22Rv1 (cell line): ENCODE measurements at regions not wholly inside any gene's neighbourhood (a gene's known extent, or its start where the extent isn't known, plus 50 kb on each side); places are given as distances from the start of the nearest gene placed in this dataset.
A peak's percentile ranks its signal among the peaks of the same experiment; 100 is the strongest.

ENCODE experiments used
- H3K27ac ChIP-seq: fragments of 450-650 bp; 2 replicates; pipeline ENCODE4 v1.5.1; 2017
- CTCF ChIP-seq: fragments of 450-650 bp; IDR thresholded peaks from 2 replicates; pipeline ENCODE4 v1.5.1; 2017; ENCODE audit warnings: mild to moderate bottlenecking
- ZFX ChIP-seq: fragments of 450-650 bp; IDR thresholded peaks from 2 replicates; pipeline ENCODE4 v1.6.1; 2017; ENCODE audit warnings: antibody characterized with exemption, borderline replicate concordance

- no peak overlapping the region for H3K27ac ChIP-seq
- TF ChIP-seq ZFX, result no peak
- no peak for TF ChIP-seq CTCF
Observed at GRCh38 chr11:39037611-39038010, 2421.8 kb downstream of the LRRC4C start.

- no peak for TF ChIP-seq ZFX
- TF ChIP-seq CTCF, result no peak
- H3K27ac ChIP-seq, result no peak overlapping the region
Observed at GRCh38 chr11:39036021-39036420, 2423.4 kb downstream of the LRRC4C start.

- no peak for TF ChIP-seq CTCF
- no peak for TF ChIP-seq ZFX
- H3K27ac ChIP-seq, result no peak overlapping the region
Observed at GRCh38 chr11:39021539-39021938, 2423.5 kb upstream of the RAG2 start.

DNA sequence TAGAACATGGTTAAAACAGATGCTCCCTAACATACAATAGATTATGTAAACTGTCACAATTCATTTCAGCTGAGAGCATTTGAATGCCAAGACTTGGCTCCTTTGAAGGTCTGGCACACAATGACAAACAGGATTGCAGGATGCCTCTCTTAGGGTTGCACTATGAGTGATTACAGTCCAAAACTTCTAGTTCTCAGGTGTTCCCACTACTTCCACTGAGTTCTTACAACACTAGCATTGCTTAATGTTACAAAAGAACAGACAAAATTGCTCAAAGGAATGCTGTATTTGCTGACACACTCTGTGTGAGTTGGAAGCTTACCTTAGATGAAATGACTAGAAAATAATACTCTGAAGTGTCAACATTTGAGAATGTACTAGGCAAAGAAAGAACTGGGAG, 2413.8 kb upstream of the RAG2 start:
- H3K27ac ChIP-seq, result no peak overlapping the region
- TF ChIP-seq CTCF (no peak), ZFX (no peak)

GRCh38 chr11:38990841-38991240, 2392.8 kb upstream of the RAG2 start:
- no peak for TF ChIP-seq CTCF
- no peak for TF ChIP-seq ZFX
- no peak overlapping the region for H3K27ac ChIP-seq

GRCh38 chr11:38990139-38990538, 2392.1 kb upstream of the RAG2 start:
- TF ChIP-seq CTCF, result no peak
- no peak for TF ChIP-seq ZFX
- H3K27ac ChIP-seq, result no peak overlapping the region

DNA sequence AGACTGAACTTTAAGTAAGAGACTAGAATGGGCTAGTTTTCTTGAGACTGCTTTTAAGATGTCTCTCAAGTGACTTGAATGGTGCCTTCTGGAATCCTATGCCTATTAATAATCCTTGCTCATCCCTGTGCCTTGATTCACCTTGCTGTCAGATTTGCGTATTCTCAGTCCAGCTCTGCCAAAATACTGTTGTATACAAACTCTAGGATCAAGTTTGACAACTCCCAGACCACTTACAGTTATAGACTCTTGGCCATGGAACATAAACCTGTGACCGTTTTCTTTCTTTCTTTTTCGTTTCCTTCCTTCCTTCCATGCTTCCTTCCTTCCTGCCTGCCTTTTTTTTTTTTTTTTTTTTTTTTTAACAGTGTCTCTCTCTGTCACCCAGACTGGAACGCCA, 2390.9 kb upstream of the RAG2 start:
- TF ChIP-seq ZFX (no peak), CTCF (no peak)
- peak overlapping the region; percentile 60 for H3K27ac ChIP-seq
